ENCODE measurements at regions not wholly inside any gene's neighbourhood (a gene's known extent, or its start where the extent isn't known, plus 50 kb on each side); places are given as distances from the start of the nearest gene placed in this dataset.
"Not testable (repeated sequence)": the region's sequence is repeated elsewhere in the genome, so short reads cannot be mapped to it uniquely, and the experiment has no call there.

DNA sequence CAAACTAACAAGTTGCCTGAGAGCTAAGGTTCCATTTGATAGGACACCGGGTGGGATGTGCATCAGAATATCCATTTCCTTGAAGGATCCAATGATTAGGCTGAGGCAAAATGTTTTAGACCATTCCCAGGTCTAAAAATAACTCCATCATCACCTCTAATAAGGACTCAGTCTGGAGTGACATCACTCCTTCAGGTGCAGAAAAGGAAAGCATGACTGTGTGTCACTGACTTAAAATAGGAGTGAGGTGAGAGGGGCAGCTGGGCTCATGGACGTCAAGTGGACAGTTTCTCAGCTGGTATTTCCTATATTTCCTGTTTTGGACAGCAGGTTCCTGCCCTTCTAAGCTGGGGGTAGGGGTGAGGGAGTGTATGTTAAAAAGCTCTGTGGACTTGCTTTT, 135.9 kb upstream of the PLGLB2 start:
- DNase-seq (ENCODE audit: low spot score); ATAC-seq: not testable (repeated sequence)

- DNase-seq (ENCODE audit: low spot score), result not testable (repeated sequence)
- ATAC-seq, result peak; percentile 24
Observed at GRCh38 chr2:87614829-87615434, 133.0 kb upstream of the PLGLB2 start.

GRCh38 chr2:87619121-87619520, 128.8 kb upstream of the PLGLB2 start:
- not testable (repeated sequence) for ATAC-seq

GRCh38 chr2:87621139-87621538, 126.7 kb upstream of the PLGLB2 start:
- DNase-seq (ENCODE audit: low spot score); ATAC-seq: not testable (repeated sequence)

More at GRCh38 chr2:87619121-87619520, 128.8 kb upstream of the PLGLB2 start:
- DNase-seq (ENCODE audit: low spot score), result not testable (repeated sequence)

DNA sequence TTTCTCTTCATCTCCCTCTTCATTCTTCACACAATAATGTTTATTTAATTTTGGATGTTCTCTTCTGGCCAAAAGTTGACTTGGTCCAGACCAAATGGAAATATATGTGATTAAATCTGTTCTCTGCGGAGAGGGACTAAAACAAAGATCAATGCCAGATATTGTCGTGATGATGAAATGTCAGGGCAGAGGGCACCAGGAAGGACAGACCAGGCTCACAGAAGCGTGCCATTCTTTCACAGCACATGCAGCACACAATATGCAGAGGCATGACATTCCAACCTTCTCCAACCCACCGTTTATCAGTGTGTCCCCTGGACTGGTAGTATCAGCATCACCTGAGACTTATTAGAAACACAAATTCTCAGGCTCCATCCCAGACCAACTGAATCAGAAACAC, 125.2 kb upstream of the PLGLB2 start:
- peak; percentile 94 for ATAC-seq
- not testable (repeated sequence) for DNase-seq (ENCODE audit: low spot score)

DNA sequence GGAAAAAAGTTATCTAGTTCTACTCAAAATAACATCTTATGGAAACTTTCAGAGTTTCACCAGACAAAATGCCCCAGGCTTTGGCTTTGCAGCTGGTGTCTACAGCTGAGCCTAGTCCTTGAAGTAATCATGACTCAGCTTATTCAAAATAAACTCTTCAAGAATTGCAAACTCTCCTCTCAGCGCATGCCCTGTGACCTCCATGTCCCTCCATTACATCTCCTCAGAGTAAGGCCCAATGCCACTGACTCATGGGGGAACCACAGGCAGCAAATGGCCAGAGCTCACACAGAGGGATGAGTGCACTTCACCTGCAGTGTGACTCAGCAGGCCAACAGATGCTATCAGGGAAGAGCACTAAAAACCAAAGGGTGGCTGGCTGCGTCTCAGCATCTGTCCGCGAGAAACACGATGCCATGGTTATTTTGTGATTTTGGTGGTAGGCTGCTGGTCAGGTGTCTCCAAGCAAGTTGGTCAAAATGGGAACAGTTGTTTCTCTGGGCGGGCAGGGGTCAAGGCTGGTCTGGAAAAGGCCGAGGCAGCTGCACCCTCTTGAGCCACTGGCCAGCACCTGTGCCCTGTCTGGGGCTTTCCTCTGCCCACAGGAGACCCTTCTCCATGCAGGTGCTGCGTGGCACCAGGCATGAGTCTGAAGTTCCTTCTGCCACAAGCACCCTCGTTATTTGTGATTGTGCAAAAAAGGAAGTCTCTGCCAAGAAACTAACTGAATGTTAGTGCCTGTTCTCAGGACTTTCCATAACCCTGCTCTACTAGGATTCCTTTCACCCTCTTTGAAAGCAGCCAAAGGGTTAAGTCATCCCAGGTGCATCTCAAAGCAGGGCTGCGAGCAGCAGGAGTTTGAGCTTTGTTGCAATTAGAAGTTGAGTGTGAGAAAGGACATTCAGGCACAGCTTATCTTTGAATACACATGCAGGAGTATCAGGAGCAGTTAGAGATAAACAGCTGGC, 118.1 kb upstream of the PLGLB2 start:
- DNase-seq (ENCODE audit: low spot score); ATAC-seq: not testable (repeated sequence)

GRCh38 chr2:87630892-87631291, 117.0 kb upstream of the PLGLB2 start:
- not testable (repeated sequence) for ATAC-seq; DNase-seq (ENCODE audit: low spot score)

- DNase-seq (ENCODE audit: low spot score); ATAC-seq: not testable (repeated sequence)
Observed at GRCh38 chr2:87631402-87631801, 116.5 kb upstream of the PLGLB2 start.

- ATAC-seq; DNase-seq (ENCODE audit: low spot score): not testable (repeated sequence)
Observed at GRCh38 chr2:87633287-87633963, 114.5 kb upstream of the PLGLB2 start.

- not testable (repeated sequence) for DNase-seq (ENCODE audit: low spot score); ATAC-seq
Observed at GRCh38 chr2:87634106-87634505, 113.8 kb upstream of the PLGLB2 start.

- not testable (repeated sequence) for ATAC-seq; DNase-seq (ENCODE audit: low spot score)
Observed at GRCh38 chr2:87634971-87635650, 112.8 kb upstream of the PLGLB2 start.

GRCh38 chr2:87636246-87636645, 111.6 kb upstream of the PLGLB2 start:
- not testable (repeated sequence) for ATAC-seq

GRCh38 chr2:87636735-87637134, 111.2 kb upstream of the PLGLB2 start:
- peak; percentile 67 for DNase-seq (ENCODE audit: low spot score)
- peak; percentile 74 for ATAC-seq

More at GRCh38 chr2:87636246-87636645, 111.6 kb upstream of the PLGLB2 start:
- not testable (repeated sequence) for DNase-seq (ENCODE audit: low spot score)

DNA sequence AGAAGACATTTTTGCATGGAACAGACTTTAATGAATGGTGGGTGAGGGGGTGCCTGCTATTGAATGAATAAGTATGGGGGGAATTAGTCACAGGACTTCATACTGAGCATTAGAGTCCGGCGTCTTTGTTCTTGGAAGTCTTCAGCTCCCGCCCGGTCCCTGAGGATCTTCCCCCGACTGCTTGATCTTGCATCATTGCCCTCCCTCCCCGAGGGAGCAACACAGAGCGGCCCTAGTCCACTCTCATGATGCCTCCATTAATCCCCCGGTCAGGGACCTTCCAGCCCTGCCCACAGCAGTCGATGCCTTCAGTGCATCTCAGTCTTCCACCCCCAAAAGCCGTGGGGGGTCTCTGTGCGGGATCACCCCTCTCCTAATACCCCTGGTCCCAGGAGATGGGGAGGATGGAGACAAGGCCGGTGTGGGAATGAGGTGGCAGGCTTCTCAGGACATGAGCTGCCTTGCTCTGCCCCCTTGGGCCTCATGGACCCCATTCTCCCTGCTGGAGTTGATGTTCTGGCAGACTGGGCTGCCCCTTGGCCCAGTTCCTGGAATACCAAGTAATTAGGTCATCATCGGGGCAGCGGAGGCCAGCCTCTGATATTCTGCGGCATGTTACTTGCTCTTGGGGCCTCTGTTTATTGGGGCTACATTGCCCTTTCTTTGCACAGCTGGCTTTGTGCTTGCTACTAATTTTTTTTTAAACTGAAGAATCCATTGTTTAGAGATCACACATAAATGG, 110.5 kb upstream of the PLGLB2 start:
- ATAC-seq; DNase-seq (ENCODE audit: low spot score): not testable (repeated sequence)

GRCh38 chr2:87638114-87638807, 109.6 kb upstream of the PLGLB2 start:
- not testable (repeated sequence) for ATAC-seq; DNase-seq (ENCODE audit: low spot score)

DNA sequence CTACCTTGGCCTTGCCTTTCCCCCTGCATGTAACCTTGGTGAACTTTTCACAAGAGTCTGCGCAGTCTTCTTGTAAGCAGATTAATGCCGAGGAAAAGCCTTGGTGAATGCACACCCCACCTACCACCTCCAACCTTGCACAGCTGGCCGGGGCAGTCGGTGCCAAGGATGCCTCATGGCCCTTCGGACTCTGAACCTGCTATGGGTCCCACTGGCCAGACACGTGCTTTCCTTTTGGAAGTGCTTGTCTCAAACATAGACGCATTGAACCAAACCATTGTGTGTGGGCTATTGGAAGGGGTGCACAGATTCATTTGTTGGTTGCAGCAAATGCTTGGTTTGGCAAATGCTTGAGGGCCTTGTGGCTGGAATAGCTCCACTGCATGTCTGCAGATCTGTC, 109.0 kb upstream of the PLGLB2 start:
- DNase-seq (ENCODE audit: low spot score), result not testable (repeated sequence)
- ATAC-seq, result peak; percentile 70

- peak; percentile 61 for DNase-seq (ENCODE audit: low spot score)
- ATAC-seq, result peak; percentile 88
Observed at GRCh38 chr2:87639801-87640440, 108.0 kb upstream of the PLGLB2 start.

- ATAC-seq; DNase-seq (ENCODE audit: low spot score): not testable (repeated sequence)
Observed at GRCh38 chr2:87640961-87641563, 106.8 kb upstream of the PLGLB2 start.

Measured in left lobe of liver (tissue), 2 donors.